ENCODE measurements at regions not wholly inside any gene's neighbourhood (a gene's known extent, or its start where the extent isn't known, plus 50 kb on each side); places are given as distances from the start of the nearest gene placed in this dataset.

GRCh38 chr18:70617020-70617763, 328.3 kb downstream of the SOCS6 start:
- no peak for DNase-seq (ENCODE audit: low read depth in 1 of 2, low spot score in 1 of 2)
- Histone ChIP-seq H3K4me1 (no peaks in the 10 kb centered on the region), H3K9me3 (no peaks in the 10 kb centered on the region), H3K27ac (no peak overlapping the region), H3K4me3 (no peak overlapping the region), H3K4me2 (no peak overlapping the region)
- WGBS (ENCODE audit: missing lambda C conversion rate): 92% methylated on average over 2 of the region's 2 CpGs
- no peak for FAIRE-seq
- ChIA-PET POLR2A (no interaction called here), CTCF (no interaction called here)
- no peak for ATAC-seq
- TF ChIP-seq, protein P1, sequence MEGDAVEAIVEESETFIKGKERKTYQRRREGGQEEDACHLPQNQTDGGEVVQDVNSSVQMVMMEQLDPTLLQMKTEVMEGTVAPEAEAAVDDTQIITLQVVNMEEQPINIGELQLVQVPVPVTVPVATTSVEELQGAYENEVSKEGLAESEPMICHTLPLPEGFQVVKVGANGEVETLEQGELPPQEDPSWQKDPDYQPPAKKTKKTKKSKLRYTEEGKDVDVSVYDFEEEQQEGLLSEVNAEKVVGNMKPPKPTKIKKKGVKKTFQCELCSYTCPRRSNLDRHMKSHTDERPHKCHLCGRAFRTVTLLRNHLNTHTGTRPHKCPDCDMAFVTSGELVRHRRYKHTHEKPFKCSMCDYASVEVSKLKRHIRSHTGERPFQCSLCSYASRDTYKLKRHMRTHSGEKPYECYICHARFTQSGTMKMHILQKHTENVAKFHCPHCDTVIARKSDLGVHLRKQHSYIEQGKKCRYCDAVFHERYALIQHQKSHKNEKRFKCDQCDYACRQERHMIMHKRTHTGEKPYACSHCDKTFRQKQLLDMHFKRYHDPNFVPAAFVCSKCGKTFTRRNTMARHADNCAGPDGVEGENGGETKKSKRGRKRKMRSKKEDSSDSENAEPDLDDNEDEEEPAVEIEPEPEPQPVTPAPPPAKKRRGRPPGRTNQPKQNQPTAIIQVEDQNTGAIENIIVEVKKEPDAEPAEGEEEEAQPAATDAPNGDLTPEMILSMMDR (IDR thresholded peaks at IDR 0.05): no peak
- TF ChIP-seq SMC3 (IDR thresholded peaks at IDR 0.05): no peak

DNA sequence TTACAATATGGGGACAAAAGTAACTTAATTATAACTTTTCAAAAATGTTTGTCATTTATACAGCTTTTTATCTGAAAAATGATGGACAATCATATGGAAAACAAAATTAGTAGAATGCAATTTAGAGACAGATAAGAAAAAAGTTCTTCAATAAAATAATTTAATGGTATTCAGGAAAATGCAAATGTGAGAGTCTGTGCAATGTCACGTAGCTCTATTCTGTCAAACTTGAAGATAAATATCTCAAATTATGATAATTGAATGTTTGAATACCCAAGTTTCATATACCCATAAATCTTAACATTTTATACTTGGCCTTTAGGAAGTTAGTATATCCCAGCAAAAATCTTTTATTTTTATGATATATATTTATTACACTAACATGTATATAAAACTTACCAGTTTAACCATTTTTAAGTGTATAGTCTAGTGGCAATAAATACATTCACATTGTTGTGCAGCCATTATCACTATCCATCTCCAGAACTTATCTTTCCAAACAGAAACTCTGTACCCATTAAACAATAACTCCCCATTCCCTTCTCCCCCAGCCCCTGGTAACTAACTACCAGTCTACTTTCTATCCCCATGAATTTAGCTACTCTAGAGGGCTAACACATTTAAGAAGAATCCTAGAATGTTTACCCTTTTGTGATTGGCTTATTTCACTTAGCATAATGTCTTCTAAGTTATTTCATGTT, 311.5 kb downstream of the SOCS6 start:
- Histone ChIP-seq H3K4me3 (no peak overlapping the region), H3K27ac (no peak overlapping the region), H3K9me3 (no peaks in the 10 kb centered on the region), H3K4me2 (no peak overlapping the region), H3K4me1 (no peaks in the 10 kb centered on the region)
- 10% methylated on average over 1 of the region's 1 CpG for WGBS (ENCODE audit: missing lambda C conversion rate)
- ChIA-PET POLR2A (no interaction called here), CTCF (interaction anchor here (0.6 kb wide), 1 partner anchor 36 kb away, joined by 3 read pairs; no protein-coding TSS in a partner anchor)
- no peak for ATAC-seq
- TF ChIP-seq NFE2L2 (conservative IDR thresholded peaks at IDR 0.05; ENCODE audit: low read length) (no peak), MAZ (IDR thresholded peaks at IDR 0.05; ENCODE audit: borderline replicate concordance, low read depth, low read length) (no peak)
- FAIRE-seq: no peak
- no peak for DNase-seq (ENCODE audit: low read depth in 1 of 2, low spot score in 1 of 2)

DNA sequence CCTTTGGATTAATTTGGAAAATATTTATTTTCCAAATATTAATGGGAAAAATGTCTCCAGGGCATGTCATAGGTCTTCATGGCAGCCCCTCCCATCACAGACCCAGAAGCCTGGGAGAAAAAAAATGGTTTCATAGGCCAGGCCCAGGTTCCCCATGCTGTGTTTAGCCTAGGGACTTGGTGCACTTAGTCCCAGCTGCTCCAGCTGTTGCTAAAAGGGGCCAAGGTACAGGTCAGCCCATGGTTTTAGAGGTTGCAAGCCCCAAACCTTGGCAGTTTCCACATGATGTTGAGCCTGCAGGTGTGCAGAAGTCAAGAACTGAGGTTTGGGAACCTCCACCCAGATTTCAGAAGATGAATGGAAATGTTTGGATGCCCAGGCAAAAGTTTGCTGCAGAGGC, 309.6 kb downstream of the SOCS6 start:
- ATAC-seq: no peak
- TF ChIP-seq RCOR1 (IDR thresholded peaks at IDR 0.05; ENCODE audit: low read depth, low read length): no peak
- TF ChIP-seq KDM5A (IDR thresholded peaks at IDR 0.05): no peak
- TF ChIP-seq, protein P2, sequence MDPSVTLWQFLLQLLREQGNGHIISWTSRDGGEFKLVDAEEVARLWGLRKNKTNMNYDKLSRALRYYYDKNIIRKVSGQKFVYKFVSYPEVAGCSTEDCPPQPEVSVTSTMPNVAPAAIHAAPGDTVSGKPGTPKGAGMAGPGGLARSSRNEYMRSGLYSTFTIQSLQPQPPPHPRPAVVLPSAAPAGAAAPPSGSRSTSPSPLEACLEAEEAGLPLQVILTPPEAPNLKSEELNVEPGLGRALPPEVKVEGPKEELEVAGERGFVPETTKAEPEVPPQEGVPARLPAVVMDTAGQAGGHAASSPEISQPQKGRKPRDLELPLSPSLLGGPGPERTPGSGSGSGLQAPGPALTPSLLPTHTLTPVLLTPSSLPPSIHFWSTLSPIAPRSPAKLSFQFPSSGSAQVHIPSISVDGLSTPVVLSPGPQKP (IDR thresholded peaks at IDR 0.05; ENCODE audit: low read depth, low read length): no peak
- Histone ChIP-seq H3K9me3 (no peaks in the 10 kb centered on the region), H3K4me3 (no peak overlapping the region), H3K4me1 (no peaks in the 10 kb centered on the region), H3K4me2 (no peak overlapping the region), H3K27ac (no peak overlapping the region)
- POLR2A ChIA-PET: no interaction called here
- no peak for DNase-seq (ENCODE audit: low read depth in 1 of 2, low spot score in 1 of 2)
- FAIRE-seq: no peak
- CTCF ChIA-PET: interaction anchor here (0.6 to 0.9 kb wide), 2 partner anchors 9 to 14 kb away, joined by 3 read pairs; no protein-coding TSS in a partner anchor

- H3K9me3 ChIP-seq: no peaks in the 10 kb centered on the region; the same call in 2 of the 3 replicates
- DNase-seq (ENCODE audit: low read depth in 1 of 2, low spot score in 1 of 2): no peak
- H3K4me3 ChIP-seq: no peak overlapping the region
- ChIA-PET CTCF (no interaction called here), POLR2A (no interaction called here)
- no peak overlapping the region for H3K27ac ChIP-seq
- 8% methylated on average over 2 of the region's 2 CpGs for WGBS (ENCODE audit: missing lambda C conversion rate)
- H3K4me1 ChIP-seq: no peaks in the 10 kb centered on the region
- no peak for TF ChIP-seq SREBF2 (IDR thresholded peaks at IDR 0.05)
- TF ChIP-seq NPAS2 (CRISPR knock-in tag; IDR thresholded peaks at IDR 0.05; ENCODE audit: borderline replicate concordance): no peak
- TF ChIP-seq FOXS1 (CRISPR knock-in tag; IDR thresholded peaks at IDR 0.05): no peak
- TF ChIP-seq CBX8 (IDR thresholded peaks at IDR 0.05): no peak
- TF ChIP-seq, protein P3, sequence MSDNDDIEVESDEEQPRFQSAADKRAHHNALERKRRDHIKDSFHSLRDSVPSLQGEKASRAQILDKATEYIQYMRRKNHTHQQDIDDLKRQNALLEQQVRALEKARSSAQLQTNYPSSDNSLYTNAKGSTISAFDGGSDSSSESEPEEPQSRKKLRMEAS (IDR thresholded peaks at IDR 0.05): no peak
- no peak for TF ChIP-seq POLR2AphosphoS2 (conservative IDR thresholded peaks at IDR 0.05; ENCODE audit: low read length)
- no peak for TF ChIP-seq ZC3H11A (IDR thresholded peaks at IDR 0.05)
- no peak for TF ChIP-seq RNF2 (IDR thresholded peaks at IDR 0.05; ENCODE audit: borderline replicate concordance, low read depth)
- no peak for TF ChIP-seq EP300 (IDR thresholded peaks at IDR 0.05)
- no peak for TF ChIP-seq PHF8 (IDR thresholded peaks at IDR 0.05; ENCODE audit: borderline replicate concordance, low read depth)
- TF ChIP-seq CEBPB (IDR thresholded peaks at IDR 0.05): no peak
- TF ChIP-seq HDAC2 (IDR thresholded peaks at IDR 0.05): no peak
- no peak for TF ChIP-seq RAD21 (conservative IDR thresholded peaks at IDR 0.05 in 1 of 2, IDR thresholded peaks at IDR 0.05 in 1 of 2)
- no peak for FAIRE-seq
- H3K4me2 ChIP-seq: no peak overlapping the region
- ATAC-seq: no peak
Measured at GRCh38 chr18:70582981-70583380, 294.1 kb downstream of the SOCS6 start.
